HG02763 (cell line): ENCODE measurements at regions not wholly inside any gene's neighbourhood (a gene's known extent, or its start where the extent isn't known, plus 50 kb on each side); places are given as distances from the start of the nearest gene placed in this dataset.
A peak's percentile ranks its signal among the peaks of the same experiment; 100 is the strongest.

Source experiments
- ATAC-seq: cut with Tn5 transposase; IDR thresholded peaks from one replicate; pipeline ENCODE4 v1.9.1; 2021; ENCODE audit warnings: mild to moderate bottlenecking, moderate library complexity; ENCODE audit not compliant: unreplicated experiment

DNA sequence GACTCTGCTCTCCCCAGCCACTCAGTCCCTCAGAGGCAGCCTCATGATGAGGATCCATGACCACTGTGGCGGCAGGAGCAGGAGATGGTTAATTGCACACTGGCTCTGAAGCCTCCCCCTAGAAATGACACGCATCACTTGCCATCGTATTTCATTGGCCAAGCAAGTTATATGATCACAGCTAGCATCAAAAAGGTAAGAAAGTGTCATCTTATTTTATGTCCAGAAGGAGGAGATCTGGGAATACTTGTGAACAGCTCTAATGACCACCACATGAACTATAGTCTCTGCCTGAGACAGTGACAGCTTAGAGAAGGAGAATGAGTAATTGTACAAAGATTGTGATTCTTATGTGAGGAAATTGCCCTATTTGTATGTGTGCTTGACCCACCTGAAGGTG, 363.4 kb downstream of the NUAK1 start:
- no peak for ATAC-seq

DNA sequence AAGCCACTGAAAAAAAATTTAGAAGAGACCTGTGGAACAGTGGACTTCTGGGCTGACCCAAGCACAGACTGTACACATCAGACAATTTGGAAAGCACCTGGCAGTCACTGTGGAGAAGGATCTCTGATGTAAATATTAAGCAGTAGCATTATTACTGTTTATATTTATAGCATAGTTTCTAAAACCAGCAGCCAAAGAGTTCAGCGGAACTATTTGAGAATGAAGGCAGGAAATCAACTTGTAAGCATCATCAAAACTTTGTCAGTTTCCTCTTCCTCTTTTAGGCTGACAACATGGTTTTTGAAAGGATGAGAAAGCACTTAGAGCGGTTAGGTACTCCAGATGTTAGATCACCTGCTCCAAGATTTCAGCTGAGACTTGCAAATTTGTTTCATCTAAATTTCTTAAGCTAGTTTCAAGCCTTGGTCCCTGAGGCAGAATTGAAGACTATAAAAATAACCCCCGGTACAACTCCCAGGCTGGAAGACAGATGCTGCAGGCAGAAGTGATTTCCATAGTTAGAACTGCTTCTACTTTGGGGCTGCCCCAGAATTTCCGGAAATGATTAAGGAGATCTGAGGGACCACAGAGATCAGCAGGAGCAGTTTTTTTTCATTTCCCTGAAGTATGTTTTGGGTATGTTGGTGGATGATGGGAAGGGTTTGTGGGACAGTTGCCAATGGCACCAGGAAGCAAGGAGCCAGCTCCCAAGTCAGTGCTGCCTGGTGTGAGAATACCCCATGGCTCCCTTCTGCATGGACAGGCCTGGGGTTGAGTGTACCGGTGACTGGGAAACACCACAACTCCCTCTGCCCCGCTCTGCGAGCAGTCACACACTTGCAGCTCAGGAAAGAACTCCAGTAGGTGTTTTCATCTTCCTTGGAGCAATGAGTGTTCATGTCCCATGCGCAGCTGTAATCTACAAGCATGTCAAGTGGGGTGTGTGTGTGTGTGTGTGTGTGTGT, 354.5 kb downstream of the NUAK1 start:
- ATAC-seq, result peak; percentile 63

DNA sequence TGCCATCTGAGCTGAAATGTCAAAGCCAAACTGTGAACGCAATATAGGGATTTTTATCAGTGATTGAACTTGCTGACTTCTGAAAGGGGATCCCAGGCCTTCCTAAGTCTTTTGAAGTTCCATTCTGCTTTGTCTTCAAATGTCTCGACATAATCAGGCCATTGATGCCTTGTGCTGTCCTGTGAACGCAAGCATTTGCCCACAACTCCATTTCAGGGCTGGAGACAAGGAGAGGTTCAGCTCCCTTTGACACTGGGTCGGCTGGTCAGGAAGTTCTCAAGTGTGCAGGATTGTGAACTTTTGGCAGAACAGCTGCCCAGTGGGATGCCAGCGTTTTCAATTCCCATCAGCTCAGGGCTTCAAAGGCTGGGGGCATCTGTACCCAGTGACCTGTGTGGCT, 345.3 kb downstream of the NUAK1 start:
- ATAC-seq, result no peak

DNA sequence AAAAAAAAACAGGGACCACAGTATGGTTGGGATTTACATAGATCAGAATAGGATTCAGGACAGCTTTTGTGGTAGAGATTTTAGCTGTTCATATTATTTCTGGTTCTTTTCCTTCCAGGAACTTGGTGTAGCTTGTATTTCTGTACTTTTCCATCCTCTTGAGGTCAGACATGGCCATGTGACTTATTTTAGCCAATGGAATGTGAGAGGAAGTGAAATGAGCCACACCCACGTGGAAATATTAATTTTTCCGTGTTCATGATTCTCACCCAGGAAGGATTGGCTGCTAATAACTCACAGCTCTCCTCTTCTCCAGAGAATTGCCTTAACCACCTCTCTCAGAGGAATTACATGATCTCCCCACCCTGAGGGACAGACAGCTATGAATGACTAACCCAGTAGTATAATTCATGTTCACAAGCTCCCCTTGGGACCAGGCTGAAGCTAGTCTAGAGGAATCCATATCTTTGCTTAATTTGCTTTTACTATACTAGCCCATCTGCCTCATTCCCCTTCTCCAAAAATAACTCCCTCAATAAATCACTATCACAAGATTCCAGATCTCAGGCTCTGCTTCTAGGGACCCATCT, 340.4 kb downstream of the NUAK1 start:
- ATAC-seq, result no peak

DNA sequence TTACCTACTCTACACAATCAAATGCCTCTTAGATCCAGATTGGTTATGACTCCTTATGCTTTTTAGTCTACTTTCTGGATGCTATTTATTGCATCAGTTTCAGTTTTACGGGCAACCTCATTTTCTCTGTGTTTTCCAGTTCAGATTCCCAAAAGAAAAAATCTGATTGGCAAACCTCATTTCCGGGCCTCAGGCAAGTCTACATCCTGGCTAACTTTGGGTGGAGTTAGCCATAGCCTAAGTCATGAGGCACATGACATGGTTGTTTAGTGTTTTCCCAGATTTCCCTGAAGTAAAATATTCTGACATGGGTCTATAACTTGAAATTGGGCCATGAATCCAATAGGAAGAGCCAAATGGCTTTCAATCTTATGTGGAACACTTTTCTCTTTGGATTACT, 339.7 kb downstream of the NUAK1 start:
- no peak for ATAC-seq

DNA sequence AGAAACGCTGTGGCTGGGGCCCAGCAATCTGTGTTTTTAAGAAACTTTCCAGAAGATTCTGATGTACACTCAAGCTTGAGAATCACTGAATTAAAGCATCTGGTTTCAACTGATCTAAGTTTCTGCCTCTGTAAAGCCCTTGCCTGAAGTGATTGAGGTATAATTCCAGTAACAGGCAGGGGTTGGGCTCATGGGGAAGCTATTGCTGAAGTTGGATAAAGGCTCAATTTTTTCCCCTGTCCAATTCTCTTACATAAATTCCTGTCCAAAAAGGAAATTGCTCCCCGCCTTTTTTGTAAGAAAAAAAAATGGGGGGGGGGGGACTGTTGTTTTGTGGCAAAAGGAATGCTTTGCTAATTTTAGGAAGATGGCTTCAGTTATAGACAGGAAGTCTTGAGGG, 337.4 kb downstream of the NUAK1 start:
- ATAC-seq, result no peak

DNA sequence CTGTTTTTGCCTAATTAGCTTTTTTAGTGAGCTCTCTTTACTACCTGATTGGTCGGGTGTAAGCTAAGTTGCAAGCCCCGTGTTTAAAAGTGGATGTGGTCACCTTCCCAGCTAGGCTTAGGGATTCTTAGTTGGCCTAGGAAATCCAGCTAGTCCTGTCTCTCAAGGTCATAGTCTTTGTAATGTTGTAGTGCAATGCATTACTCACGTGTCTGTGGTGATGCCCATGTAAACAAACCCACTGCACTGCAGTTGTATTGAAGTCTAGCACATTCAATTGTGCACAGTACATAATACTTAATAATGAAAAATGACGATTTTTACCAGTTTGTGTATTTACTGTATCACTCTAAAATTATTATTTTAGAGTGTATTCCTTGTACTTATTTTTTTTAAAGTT, 335.5 kb downstream of the NUAK1 start:
- ATAC-seq, result no peak

DNA sequence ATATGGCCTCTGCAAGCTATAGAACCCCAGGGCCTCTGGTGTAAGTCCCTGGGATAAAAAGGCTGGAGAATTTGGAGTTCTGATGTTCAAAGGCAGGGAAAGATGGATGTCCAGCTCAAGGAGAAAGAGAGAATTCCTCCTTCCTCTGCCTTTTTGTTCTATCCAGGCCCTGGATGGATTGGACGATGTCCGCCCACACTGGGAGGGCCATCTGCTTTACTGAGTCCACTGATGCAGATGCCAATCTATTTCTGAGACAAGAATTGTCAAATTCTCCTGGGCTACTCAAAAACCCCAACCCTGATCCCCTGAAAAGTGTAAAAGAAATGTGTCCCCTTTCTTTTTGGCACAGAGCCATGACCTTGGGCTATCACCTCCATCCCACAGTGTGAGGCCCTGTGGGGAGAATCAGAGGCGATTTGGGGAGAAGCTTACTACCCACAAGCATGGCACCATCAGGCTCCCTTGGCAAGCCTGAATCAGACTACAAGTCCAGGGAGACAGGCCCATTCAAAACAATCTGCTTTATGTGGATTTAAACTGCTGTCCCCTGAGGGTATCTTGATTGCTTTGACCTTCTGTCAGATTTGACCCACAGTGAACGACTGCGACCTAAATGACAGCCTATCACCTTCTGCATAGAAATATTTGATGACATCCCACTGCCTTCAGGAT, 334.0 kb downstream of the NUAK1 start:
- no peak for ATAC-seq

DNA sequence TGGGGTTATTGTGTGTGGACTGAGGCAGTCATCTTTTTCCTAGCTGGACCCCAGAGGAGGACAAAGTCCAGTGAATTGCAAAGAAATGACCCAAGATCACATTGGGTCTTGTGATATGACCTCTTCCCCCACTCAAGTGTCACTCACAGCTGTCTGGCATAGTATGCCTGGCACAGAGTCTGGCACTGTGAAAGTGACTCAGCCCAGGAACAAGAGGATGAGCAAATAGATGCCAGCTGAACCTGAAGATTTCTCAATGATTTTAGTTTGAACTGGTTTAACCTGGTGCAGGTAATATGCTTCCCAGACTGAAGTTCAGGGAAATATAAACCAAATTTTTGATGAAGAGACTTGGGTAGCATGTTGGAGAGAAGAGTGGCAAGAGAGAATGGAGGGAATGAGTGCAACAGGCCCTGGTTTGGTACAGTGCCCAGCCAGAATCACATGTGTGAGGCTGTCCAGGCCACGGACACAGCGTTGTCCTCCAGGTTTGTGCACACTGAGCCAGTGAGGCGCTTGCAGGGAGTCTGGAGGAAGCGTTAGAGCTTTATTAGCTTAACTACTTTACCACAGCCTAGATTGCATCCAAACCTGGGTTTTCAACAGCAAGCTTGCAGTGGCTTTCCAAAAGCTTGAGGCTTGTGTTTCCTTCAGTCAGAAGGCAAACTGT, 332.9 kb downstream of the NUAK1 start:
- ATAC-seq, result no peak

DNA sequence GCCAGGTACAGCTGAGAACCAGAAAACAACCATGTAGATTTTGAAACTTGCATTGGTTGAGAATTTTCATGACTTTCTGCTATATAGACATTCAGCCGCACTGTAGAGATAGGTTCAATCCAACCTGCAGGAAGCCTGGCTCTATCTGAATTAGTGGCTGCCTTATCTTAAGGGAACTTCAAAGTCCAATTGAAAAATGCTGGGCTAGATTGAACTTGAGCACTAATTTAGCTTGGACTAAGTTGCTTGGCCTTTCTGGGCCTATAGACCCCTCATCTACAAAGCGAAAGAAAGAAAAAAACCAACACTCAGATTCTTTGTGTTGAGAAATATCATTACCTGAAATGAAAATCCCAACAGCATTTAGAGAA, 332.4 kb downstream of the NUAK1 start:
- ATAC-seq, result no peak

DNA sequence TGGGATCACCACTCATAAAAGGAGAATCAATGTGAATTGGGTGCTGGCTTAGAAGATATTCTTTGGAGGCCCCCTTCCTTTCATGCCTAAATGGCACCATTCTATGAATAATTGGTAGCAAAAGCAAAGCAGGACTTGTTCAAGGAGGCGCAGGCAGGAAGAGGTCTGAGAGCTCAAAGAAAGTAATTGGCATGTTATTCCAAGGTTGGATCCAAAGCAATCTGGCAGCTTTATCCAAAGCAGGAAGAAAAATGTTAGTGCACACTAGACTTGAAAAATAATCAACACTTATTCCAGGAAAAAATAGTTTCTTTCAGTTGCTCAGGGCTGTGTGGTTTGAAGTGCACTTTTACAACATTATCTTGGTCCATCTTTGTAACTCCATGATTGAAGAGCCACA, 326.4 kb downstream of the NUAK1 start:
- ATAC-seq, result no peak

DNA sequence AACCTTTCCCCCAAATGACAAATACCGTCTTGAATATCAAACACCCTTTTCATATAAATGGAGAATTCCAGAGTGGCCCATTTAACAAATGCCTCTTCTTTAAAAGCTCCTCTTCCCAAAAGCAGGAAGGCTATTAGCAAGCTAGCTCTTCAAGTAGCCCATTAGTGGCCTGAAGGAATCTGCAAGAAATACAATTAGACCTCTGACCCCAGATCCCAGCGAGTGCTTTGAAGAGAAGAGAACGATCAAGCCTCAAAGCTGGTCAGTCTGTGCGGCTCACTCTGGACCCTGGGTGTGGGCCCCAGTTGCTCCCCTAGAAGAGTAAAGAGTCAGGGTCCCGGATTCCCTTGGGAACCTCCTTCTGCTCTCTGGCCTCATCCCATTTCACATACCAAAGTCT, 325.6 kb downstream of the NUAK1 start:
- no peak for ATAC-seq

DNA sequence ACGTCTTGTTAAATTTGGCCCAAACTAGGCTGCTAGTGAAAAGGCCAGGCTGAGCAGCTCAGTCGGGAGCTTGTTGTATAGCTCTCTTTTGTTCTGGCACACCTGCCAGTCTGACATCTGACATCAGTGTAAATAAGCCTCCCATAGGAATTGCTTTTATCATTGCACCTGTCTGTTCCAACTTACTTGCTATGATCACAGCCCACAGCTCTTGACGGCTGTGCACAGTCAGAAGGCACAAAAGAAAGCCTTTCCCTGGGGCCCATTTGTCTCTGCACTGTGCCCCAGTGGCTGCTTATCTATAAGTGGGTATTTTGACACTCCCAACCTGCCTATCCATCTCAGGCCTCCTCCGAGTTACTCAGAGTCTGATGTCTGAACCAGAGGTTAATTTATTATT, 324.5 kb downstream of the NUAK1 start:
- ATAC-seq, result no peak

DNA sequence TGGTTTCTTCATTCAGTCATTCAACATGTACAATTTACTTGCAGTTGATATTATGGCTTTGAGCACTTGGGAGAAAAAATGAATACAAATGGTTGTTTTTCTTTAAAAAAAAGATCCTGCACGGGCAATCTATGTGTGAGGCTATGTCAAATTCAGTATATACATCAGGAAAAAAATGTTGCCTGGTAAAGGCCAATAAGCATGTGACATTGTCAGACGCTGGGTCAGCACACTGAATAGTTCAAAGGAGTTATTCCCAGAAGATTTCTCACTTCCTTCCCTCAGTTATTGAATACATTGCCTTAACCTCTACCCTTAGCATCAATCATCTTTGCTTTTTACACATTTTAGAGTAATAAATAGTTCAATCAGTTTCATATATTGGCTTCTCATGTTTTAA, 319.2 kb downstream of the NUAK1 start:
- no peak for ATAC-seq

DNA sequence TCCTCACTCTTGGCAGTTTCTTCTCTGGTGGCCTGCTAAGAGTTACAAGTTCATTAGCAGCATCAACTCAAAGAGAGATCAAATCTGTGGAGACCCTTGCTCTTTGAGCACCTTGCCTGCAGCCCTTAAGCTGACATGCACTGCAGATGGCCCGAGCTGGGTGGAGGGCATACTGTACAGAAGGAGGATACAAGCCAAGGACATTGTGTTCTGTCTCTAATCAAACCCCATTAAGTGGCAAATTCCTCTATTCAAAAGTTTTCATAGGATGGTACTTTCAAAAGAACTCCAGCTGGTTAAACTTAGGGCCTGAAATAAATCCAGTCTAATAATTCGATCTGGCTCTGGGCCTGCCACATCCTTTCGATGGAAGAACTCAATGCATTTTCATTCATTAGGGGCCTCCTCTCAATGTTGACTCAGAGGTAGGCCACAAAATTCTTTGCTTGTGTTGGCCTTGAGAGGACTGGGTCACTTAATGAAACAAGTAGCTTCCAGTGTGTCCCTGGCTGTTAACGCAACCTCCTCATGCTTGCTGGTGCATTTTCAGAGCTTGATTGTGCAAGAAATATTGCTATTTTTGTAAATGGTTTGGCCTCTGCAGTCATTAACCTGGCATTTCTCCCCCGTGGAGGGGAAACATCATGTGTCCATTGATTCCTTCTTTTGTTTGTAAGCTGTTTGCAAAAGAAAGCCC, 318.2 kb downstream of the NUAK1 start:
- ATAC-seq, result no peak

DNA sequence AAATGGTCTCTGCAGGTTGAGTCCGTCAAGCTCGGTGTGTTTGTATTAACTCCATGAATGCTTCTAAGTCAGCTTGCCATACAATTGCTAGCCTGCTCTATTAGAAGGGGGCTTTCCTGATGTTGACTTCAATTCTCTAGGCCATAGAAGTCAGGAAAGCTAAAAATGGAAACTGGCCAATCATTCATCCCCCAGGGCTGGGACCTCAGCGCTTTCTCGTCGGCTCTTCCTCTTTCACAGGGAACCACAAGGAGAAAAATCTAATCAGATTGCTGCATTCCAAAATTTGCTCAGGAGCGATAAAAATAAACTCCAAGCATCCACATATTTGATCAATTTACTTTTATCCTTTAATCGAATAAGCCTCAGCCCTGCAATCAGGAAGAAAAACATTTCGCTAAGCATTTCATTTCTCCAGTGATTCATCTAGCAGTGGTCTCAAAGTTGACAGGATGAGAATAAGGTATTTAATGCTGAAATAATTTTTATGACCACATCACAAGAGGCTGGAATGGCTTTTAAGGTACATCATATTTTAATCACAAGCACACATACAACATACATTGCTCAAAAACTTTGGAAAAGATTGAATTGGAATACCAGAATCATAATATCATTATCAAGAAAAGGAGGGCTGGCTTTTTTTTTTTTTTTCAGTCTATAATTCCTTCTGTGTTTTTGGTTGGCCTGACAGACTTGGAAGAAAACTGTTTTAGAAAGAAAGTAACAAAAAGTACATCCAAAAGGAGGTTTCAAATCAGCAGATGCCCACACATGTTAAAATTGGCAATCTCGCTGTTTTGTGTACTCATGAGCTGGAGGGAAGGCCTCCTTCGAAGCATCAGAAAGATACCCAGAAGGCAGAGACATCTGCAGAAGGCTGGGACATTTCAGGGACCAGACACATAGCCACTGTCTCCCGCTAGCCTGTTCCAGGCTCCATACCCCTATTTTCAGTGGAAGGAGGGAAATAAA, 316.3 kb downstream of the NUAK1 start:
- ATAC-seq, result no peak

DNA sequence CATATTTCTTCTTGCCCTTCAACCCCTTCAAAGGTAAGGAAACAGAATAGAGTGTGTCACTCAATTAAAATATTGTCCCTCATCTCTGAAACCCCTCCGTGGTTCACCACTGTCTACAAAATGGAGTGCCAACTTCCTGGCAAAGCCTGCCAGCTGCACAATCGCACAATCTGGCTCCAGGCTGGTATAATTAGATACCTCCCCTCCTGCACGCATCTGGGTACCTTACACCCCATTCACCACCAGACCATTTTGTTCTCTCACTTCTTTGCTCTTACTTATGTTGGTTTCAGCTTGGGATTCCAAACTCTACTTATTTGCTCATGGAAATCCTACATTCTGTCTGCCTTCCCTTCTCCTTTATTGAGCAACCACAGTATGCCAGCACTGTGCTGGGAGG, 314.9 kb downstream of the NUAK1 start:
- no peak for ATAC-seq

DNA sequence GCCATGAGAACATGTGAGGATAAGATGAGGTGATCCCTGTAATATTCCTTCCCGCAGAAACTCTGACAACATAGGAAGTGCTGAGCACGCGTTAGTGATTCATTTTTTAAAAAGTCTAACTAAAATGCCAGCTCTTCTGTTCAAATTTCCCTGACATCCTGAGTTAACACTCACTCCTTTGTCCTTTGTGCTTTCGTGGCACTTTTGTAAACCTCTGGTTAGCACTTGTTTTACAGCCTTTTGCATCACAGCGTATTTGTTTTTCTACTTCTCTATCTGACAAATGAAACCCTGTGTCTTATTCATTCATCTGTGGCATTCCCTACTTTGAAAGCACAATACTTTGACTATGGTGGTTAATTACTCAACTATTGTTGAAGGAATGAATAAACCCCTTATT, 313.6 kb downstream of the NUAK1 start:
- ATAC-seq, result no peak

DNA sequence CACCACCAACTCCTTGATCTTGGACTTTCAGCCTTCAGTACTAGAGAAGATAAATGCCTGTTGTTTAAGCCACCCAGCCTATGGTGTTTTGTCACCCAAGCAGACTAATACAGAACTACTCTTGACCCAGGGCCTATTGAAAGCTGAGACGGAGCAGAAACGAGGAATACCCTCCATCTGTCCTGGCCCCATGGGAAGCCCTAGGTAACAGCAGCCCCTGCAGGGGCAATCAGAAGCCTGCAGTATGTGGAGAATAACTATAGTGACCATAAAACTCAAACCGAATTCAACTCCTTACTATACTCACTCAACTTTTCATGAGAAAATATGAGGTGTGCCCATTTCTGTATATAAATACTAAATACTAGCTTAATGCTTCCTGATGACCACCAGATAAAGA, 307.4 kb downstream of the NUAK1 start:
- ATAC-seq, result no peak

DNA sequence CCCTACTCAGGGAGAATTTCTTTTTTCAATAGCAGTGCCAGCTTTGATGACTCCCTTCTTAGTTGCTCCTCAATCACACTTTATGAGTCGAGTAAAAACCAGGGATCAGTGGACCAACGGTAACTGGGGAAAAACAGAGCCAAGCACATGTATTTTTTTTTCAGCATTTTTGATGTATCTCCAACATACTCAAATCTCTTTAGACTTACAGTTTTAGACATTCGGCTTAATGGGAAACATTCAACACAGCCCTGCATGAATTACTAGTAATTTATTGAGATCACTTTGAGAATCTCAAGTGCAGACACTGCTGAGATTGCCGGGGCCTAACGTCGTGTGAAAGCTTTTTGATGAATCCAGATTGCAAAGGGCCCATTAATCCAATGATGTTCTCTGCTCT, 306.7 kb downstream of the NUAK1 start:
- no peak for ATAC-seq
